Parathyroid adenoma (tissue), 2 donors: ENCODE measurements at regions not wholly inside any gene's neighbourhood (a gene's known extent, or its start where the extent isn't known, plus 50 kb on each side); places are given as distances from the start of the nearest gene placed in this dataset.

Experiments used
- H2AFZ ChIP-seq: fragments of 300-600 bp; sonication (generic); one replicate; pipeline ENCODE4 v1.7.0; 2017; ENCODE audit warnings: antibody characterized with exemption, mild to moderate bottlenecking
- H3K27ac ChIP-seq: fragments of 300-600 bp; sonication (generic); one replicate; pipeline ENCODE4 v1.7.0; 2017
- H3K27me3 ChIP-seq: fragments of 300-600 bp; sonication (generic); one replicate; pipeline ENCODE4 v1.7.0; 2017; ENCODE audit warnings: low read length; ENCODE audit not compliant: control insufficient read depth, insufficient read depth
- H3K36me3 ChIP-seq: fragments of 300-600 bp; sonication (generic); one replicate; pipeline ENCODE4 v1.7.0; 2017; ENCODE audit warnings: low read length; ENCODE audit not compliant: control insufficient read depth, insufficient read depth
- H3K4me1 ChIP-seq: fragments of 300-600 bp; sonication (generic); one replicate; pipeline ENCODE4 v1.7.0; 2017; ENCODE audit warnings: control low read depth
- H3K4me2 ChIP-seq: fragments of 300-600 bp; sonication (generic); one replicate; pipeline ENCODE4 v1.7.0; 2017; ENCODE audit warnings: low read length
- H3K4me3 ChIP-seq: fragments of 300-600 bp; sonication (generic); one replicate; pipeline ENCODE4 v1.7.0; 2017; ENCODE audit warnings: low read depth, low read length
- H3K79me2 ChIP-seq: fragments of 300-600 bp; sonication (generic); one replicate; pipeline ENCODE4 v1.7.0; 2017; ENCODE audit warnings: control low read depth
- H3K9ac ChIP-seq: fragments of 300-600 bp; sonication (generic); one replicate; pipeline ENCODE4 v1.7.0; 2017; ENCODE audit warnings: mild to moderate bottlenecking
- H3K9me3 ChIP-seq: fragments of 300-600 bp; sonication (generic); one replicate; pipeline ENCODE4 v1.7.0; 2017; ENCODE audit warnings: low read length; ENCODE audit not compliant: control insufficient read depth
- TF ChIP-seq, protein P1 (sequence below): fragments of 300-600 bp; sonication (generic); IDR thresholded peaks from one replicate; pipeline ENCODE4 v1.7.0; 2017; ENCODE audit warnings: antibody characterized with exemption, mild to moderate bottlenecking
- donor health status: primary hyperparathyroidism.

DNA sequence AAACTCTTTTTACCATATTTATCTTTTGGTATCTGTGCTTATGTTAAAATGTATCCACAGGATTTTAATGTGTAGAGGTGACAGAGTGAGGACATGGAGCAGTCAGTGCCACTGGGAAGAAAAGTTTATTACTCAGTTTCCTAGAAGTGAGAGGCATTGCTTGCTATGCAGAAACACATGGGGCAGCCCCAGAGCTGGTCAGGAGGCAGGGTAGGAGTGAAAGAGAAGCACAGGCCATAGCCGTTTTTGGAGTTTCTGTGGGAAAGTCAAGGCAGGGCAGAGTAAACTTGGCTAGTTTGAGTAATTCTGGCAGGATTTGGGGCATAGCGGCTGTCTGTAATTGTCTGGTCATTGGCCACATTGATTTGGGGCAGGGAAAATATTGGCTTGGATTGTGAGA lies 370.9 kb downstream of the FGF9 start:
- H3K36me3 ChIP-seq = no peaks in the 10 kb centered on the region
- H3K9ac ChIP-seq = no peak overlapping the region
- H3K4me3 ChIP-seq = no peak overlapping the region
- H3K79me2 ChIP-seq = no peaks in the 10 kb centered on the region
- no peaks in the 10 kb centered on the region for H3K27me3 ChIP-seq
- no peak overlapping the region for H3K4me2 ChIP-seq
- no peaks in the 10 kb centered on the region for H3K9me3 ChIP-seq
- no peaks in the 10 kb centered on the region for H3K4me1 ChIP-seq
- no peak overlapping the region for H2AFZ ChIP-seq
- TF ChIP-seq, protein P1, sequence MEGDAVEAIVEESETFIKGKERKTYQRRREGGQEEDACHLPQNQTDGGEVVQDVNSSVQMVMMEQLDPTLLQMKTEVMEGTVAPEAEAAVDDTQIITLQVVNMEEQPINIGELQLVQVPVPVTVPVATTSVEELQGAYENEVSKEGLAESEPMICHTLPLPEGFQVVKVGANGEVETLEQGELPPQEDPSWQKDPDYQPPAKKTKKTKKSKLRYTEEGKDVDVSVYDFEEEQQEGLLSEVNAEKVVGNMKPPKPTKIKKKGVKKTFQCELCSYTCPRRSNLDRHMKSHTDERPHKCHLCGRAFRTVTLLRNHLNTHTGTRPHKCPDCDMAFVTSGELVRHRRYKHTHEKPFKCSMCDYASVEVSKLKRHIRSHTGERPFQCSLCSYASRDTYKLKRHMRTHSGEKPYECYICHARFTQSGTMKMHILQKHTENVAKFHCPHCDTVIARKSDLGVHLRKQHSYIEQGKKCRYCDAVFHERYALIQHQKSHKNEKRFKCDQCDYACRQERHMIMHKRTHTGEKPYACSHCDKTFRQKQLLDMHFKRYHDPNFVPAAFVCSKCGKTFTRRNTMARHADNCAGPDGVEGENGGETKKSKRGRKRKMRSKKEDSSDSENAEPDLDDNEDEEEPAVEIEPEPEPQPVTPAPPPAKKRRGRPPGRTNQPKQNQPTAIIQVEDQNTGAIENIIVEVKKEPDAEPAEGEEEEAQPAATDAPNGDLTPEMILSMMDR = no peak
- H3K27ac ChIP-seq = no peak overlapping the region

- H2AFZ ChIP-seq = no peak overlapping the region
- no peaks in the 10 kb centered on the region for H3K79me2 ChIP-seq
- H3K27me3 ChIP-seq = no peaks in the 10 kb centered on the region
- no peaks in the 10 kb centered on the region for H3K9me3 ChIP-seq
- H3K9ac ChIP-seq = no peak overlapping the region
- TF ChIP-seq, protein P1 = no peak
- H3K27ac ChIP-seq = no peak overlapping the region
- no peaks in the 10 kb centered on the region for H3K36me3 ChIP-seq
- no peaks in the 10 kb centered on the region for H3K4me1 ChIP-seq
- no peak overlapping the region for H3K4me3 ChIP-seq
- H3K4me2 ChIP-seq = no peak overlapping the region
Observed at GRCh38 chr13:22047082-22047784, 376.4 kb downstream of the FGF9 start.

- Histone ChIP-seq H3K27me3 (no peaks in the 10 kb centered on the region), H3K4me2 (no peak overlapping the region), H3K27ac (no peak overlapping the region), H3K4me3 (no peak overlapping the region), H3K79me2 (no peaks in the 10 kb centered on the region), H3K9me3 (no peaks in the 10 kb centered on the region), H2AFZ (no peak overlapping the region), H3K4me1 (no peaks in the 10 kb centered on the region), H3K36me3 (no peaks in the 10 kb centered on the region), H3K9ac (no peak overlapping the region)
- TF ChIP-seq, protein P1 = no peak
Observed at GRCh38 chr13:22047785-22048104, 376.9 kb downstream of the FGF9 start.

GRCh38 chr13:22049384-22049783 lies 378.5 kb downstream of the FGF9 start:
- Histone ChIP-seq H3K79me2 (no peaks in the 10 kb centered on the region), H2AFZ (no peak overlapping the region), H3K9me3 (no peaks in the 10 kb centered on the region), H3K4me1 (no peaks in the 10 kb centered on the region), H3K4me2 (no peak overlapping the region), H3K27ac (no peak overlapping the region), H3K4me3 (no peak overlapping the region), H3K36me3 (no peaks in the 10 kb centered on the region), H3K27me3 (no peaks in the 10 kb centered on the region), H3K9ac (no peak overlapping the region)
- TF ChIP-seq, protein P1 = no peak

DNA sequence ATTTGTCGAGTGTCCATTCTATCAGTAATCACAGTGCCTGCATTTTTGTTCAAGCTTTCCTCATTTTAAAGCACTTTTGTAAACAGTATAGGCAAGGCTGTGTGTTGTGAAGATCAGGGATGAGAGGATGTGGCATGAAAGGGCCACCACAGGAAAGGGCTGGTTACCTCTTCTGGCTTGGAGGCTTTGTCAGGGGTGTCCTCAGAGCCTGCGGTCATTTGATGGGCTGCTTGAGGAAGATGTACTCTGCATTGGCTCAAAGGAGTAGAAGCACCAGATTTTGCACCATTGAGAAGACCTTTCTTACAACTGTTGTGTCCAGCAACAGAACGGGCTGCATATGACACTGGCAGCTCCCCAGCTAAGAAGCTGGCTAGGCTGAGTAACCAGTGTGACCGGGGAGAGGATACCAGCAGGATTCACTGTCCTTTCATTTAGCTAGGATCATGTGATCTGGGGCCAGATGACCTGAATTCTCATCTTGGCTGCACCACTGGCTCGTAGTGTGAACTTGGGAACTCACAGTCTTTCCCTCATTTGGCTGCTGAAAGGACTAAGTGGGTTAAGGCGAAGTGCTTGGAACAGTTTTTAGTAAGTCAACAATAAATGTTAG lies 380.2 kb downstream of the FGF9 start:
- Histone ChIP-seq H3K79me2 (no peaks in the 10 kb centered on the region), H3K9ac (no peak overlapping the region)
- TF ChIP-seq, protein P1 = no peak

More for the DNA sequence above, 380.2 kb downstream of the FGF9 start:
- Histone ChIP-seq H3K36me3 (no peaks in the 10 kb centered on the region), H3K9me3 (no peaks in the 10 kb centered on the region), H3K27ac (no peak overlapping the region), H3K4me2 (no peak overlapping the region), H3K27me3 (no peaks in the 10 kb centered on the region), H2AFZ (no peak overlapping the region), H3K4me1 (no peaks in the 10 kb centered on the region), H3K4me3 (no peak overlapping the region)
